SU-DHL-6 (cell line): ENCODE measurements at regions not wholly inside any gene's neighbourhood (a gene's known extent, or its start where the extent isn't known, plus 50 kb on each side); places are given as distances from the start of the nearest gene placed in this dataset.

Source experiments
- H2AFZ ChIP-seq: fragments of 200-600 bp; sonication (generic); 2 replicates; pipeline ENCODE4 v1.6.1; 2014; ENCODE audit warnings: low read depth, mild to moderate bottlenecking, moderate library complexity, mixed read lengths, antibody characterized with exemption, low read length; ENCODE audit not compliant: severe bottlenecking
- H3F3A ChIP-seq: fragments of 200-600 bp; shearing (Covaris generic); 2 replicates; pipeline ENCODE4 v1.6.0; 2016; ENCODE audit warnings: antibody characterized with exemption, mild to moderate bottlenecking; ENCODE audit not compliant: insufficient read depth
- H3K27ac ChIP-seq: fragments of 200-600 bp; sonication (generic); 2 replicates; pipeline ENCODE4 v1.5.1; 2016; ENCODE audit warnings: low read depth, mild to moderate bottlenecking, low read length, moderate library complexity, mixed read lengths
- H3K27me3 ChIP-seq: fragments of 200-600 bp; sonication (generic), shearing (Covaris generic); 2 replicates; pipeline ENCODE4 v1.6.0; 2014; ENCODE audit warnings: mild to moderate bottlenecking, low read length
- H3K36me3 ChIP-seq: fragments of 200-600 bp; sonication (generic); 2 replicates; pipeline ENCODE4 v1.6.1; 2014; ENCODE audit warnings: mild to moderate bottlenecking, low read length, mixed read lengths
- H3K4me2 ChIP-seq: fragments of 300-600, 200-600 bp; shearing (Covaris generic), sonication (generic); 2 replicates; pipeline ENCODE4 v1.6.0; 2014; ENCODE audit warnings: low read length, low read depth, mild to moderate bottlenecking; ENCODE audit not compliant: poor library complexity, severe bottlenecking
- H3K4me3 ChIP-seq: fragments of 200-600 bp; sonication (generic); 2 replicates; pipeline ENCODE4 v1.5.1; 2014; ENCODE audit warnings: antibody characterized with exemption, low read length, mild to moderate bottlenecking, mixed read lengths; ENCODE audit not compliant: insufficient read depth, poor library complexity, severe bottlenecking
- H3K79me2 ChIP-seq: fragments of 200-600 bp; sonication (generic); 2 replicates; pipeline ENCODE4 v1.6.1; 2014; ENCODE audit warnings: mild to moderate bottlenecking, low read length, moderate library complexity; ENCODE audit not compliant: insufficient read depth
- H3K9ac ChIP-seq: fragments of 200-600 bp; sonication (generic); 2 replicates; pipeline ENCODE4 v1.7.0; 2014; ENCODE audit warnings: mild to moderate bottlenecking, low read length
- H3K9me2 ChIP-seq: fragments of 200-600 bp; sonication (generic); replicated peaks from 2 replicates; pipeline ENCODE4 v1.6.1; 2014; ENCODE audit warnings: low read length; ENCODE audit not compliant: insufficient read depth
- H3K9me3 ChIP-seq: fragments of 200-600 bp; sonication (generic); 2 replicates; pipeline ENCODE4 v1.6.1; 2014; ENCODE audit warnings: low read length, mixed read lengths; ENCODE audit not compliant: insufficient read depth
- H4K20me1 ChIP-seq: fragments of 200-600 bp; sonication (generic); 2 replicates; pipeline ENCODE4 v1.6.1; 2014; ENCODE audit warnings: low read depth, mild to moderate bottlenecking, antibody characterized with exemption, low read length, moderate library complexity, mixed read lengths
- CTCF ChIP-seq: fragments of 200-600 bp; sonication (generic); IDR thresholded peaks from one replicate; pipeline ENCODE4 v1.5.1; 2017; ENCODE audit warnings: antibody characterized with exemption, mild to moderate bottlenecking, low read length, moderate library complexity; ENCODE audit not compliant: insufficient read depth, poor library complexity, severe bottlenecking
- EZH2phosphoT487 ChIP-seq: fragments of 200-600 bp; sonication (generic), shearing (Covaris generic); conservative IDR thresholded peaks from 2 replicates; pipeline ENCODE4 v1.6.1; 2018; ENCODE audit warnings: mild to moderate bottlenecking, antibody characterized with exemption, low read length, moderate library complexity, mixed read lengths

DNA sequence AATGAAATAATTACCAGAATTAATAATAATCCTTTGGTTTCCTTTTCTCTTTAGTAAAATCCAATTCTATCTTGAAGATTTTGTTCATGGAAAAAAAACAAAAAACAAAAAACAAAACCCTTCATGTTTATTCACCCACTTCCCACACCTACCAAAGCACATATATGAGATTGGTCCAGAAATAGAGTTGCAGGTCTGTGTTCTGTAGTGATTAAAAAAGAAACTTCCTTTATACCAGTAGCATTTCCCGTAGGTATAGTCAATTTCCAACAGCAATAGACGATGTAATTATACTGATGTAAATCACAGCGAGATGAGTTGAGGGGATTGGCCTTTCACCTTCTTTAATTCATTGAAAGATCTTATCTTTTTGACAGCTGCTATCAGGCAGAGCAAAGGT is 194.6 kb downstream of the SOX2 start:
- TF ChIP-seq EZH2phosphoT487 = no peak
- no peak for TF ChIP-seq CTCF
- no peaks in the 10 kb centered on the region for H3K9me2 ChIP-seq
- H3K4me2 ChIP-seq = no peak overlapping the region
- no peaks in the 10 kb centered on the region for H3F3A ChIP-seq
- H3K9ac ChIP-seq = no peak overlapping the region
- H3K79me2 ChIP-seq = no peaks in the 10 kb centered on the region
- no peak overlapping the region for H3K27ac ChIP-seq
- no peak overlapping the region for H2AFZ ChIP-seq
- H3K36me3 ChIP-seq = no peaks in the 10 kb centered on the region
- no peaks in the 10 kb centered on the region for H3K9me3 ChIP-seq
- no peaks in the 10 kb centered on the region for H3K27me3 ChIP-seq
- H4K20me1 ChIP-seq = no peaks in the 10 kb centered on the region
- H3K4me3 ChIP-seq = no peak overlapping the region

DNA sequence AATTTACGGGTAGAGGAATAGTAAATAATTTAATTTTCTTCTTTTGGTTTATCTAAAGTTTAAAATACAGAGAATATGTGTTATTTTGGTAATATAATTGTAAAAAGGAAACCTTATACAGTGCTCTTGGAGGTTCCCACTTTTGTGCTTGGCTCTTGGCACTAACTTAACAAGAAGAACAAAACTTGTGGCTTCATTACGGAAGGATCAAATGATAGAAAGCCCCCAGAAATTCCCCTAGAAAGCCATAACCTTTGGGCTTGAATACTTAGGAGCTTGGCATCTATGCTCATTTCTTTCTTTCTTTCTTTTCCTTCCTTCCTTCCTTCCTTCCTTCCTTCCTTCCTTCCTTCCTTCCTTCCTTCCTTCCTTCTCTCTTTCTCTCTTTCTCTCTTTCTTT is 197.5 kb downstream of the SOX2 start:
- no peak overlapping the region for H3K9ac ChIP-seq
- H3K79me2 ChIP-seq = no peaks in the 10 kb centered on the region
- H3K4me2 ChIP-seq = no peak overlapping the region

GRCh38 chr3:181912384-181912783 is 200.7 kb downstream of the SOX2 start:
- Histone ChIP-seq H3K9me2 (no peaks in the 10 kb centered on the region), H3K27ac (no peak overlapping the region), H3K9me3 (no peaks in the 10 kb centered on the region), H4K20me1 (no peaks in the 10 kb centered on the region), H3K36me3 (no peaks in the 10 kb centered on the region), H2AFZ (no peak overlapping the region), H3K79me2 (no peaks in the 10 kb centered on the region), H3K27me3 (no peaks in the 10 kb centered on the region; the same call in 1 of the 2 replicates), H3K4me2 (no peak overlapping the region), H3K9ac (no peak overlapping the region), H3F3A (no peaks in the 10 kb centered on the region), H3K4me3 (no peak overlapping the region)
- TF ChIP-seq CTCF = no peak
- no peak for TF ChIP-seq EZH2phosphoT487

More for the DNA sequence above, 197.5 kb downstream of the SOX2 start:
- no peaks in the 10 kb centered on the region for H3K9me3 ChIP-seq
- no peak overlapping the region for H2AFZ ChIP-seq
- H3K36me3 ChIP-seq = no peaks in the 10 kb centered on the region
- no peaks in the 10 kb centered on the region for H4K20me1 ChIP-seq
- no peaks in the 10 kb centered on the region for H3F3A ChIP-seq
- H3K27ac ChIP-seq = no peak overlapping the region
- TF ChIP-seq CTCF (no peak), EZH2phosphoT487 (no peak)
- H3K9me2 ChIP-seq = no peaks in the 10 kb centered on the region
- H3K4me3 ChIP-seq = no peak overlapping the region
- H3K27me3 ChIP-seq = no peaks in the 10 kb centered on the region; the same call in 1 of the 2 replicates
